K562 (cell line): ENCODE measurements at regions not wholly inside any gene's neighbourhood (a gene's known extent, or its start where the extent isn't known, plus 50 kb on each side); places are given as distances from the start of the nearest gene placed in this dataset.

Source experiments
- ATAC-seq: fragments of 200-7000 bp; cut with Tn5 transposase; 3 replicates; pipeline ENCODE4 v1.9.1; 2020; ENCODE audit warnings: moderate library complexity
- BruUV-seq: library from RNA; stranded (reverse); fragments of 400-500 nt; replicated peaks from 2 replicates; lab custom pipeline; 2021; lab: Mats Ljungman, UMichigan
- CTCF ChIA-PET: fragments of 300-600 bp; formaldehyde crosslinking; extraction: SDS; loops from one replicate; lab custom pipeline; 2021; ENCODE audit warnings: low intra/inter-chr PET ratio; lab: Yijun Ruan, JAX
- POLR2A ChIA-PET: fragments of 300-600, 350-650 bp; sonication (Branson Sonifier 250); formaldehyde crosslinking; extraction: SDS; loops from one replicate; lab custom pipeline; 2021; ENCODE audit warnings: antibody characterized with exemption, inconsistent platforms; lab: Yijun Ruan, JAX
- DNase-seq, 4 experiments: peaks; one replicate each; pipeline versions ENCODE4 v3.0.0 to v3.0.0-alpha.2; 2011 to 2018; ENCODE audit warnings: low spot score in 3 of 4, mixed read lengths in 3 of 4; ENCODE audit errors: extremely low read depth in 1 of 4
- FAIRE-seq: peaks from 2 replicates; lab custom pipeline; 2011; peaks lifted over from hg19 to GRCh38; lab: Jason Lieb, UNC
- H2AFZ ChIP-seq: 2 replicates; pipeline ENCODE4 v1.6.0; 2011; ENCODE audit warnings: low read depth, low read length, control low read depth, inconsistent platforms
- H3K27ac ChIP-seq: fragments of 200-600 bp; 3 replicates; pipeline ENCODE4 v1.8.0; 2011; ENCODE audit warnings: low read depth, mild to moderate bottlenecking, control low read depth, inconsistent platforms, low read length, moderate library complexity, mixed read lengths; ENCODE audit errors: extremely low read depth
- H3K27me3 ChIP-seq, 2 experiments: fragments of 300-600 bp in 1 of 2; 2 replicates in 1 of 2; 3 replicates in 1 of 2; pipeline versions ENCODE4 v1.6.0 to v1.8.0; 2011; ENCODE audit warnings: inconsistent platforms in 2 of 2, low read length in 2 of 2, mild to moderate bottlenecking in 1 of 2, mixed read lengths in 1 of 2, moderate library complexity in 1 of 2; ENCODE audit not compliant: control insufficient read depth in 2 of 2, insufficient read depth in 2 of 2
- H3K36me3 ChIP-seq: fragments of 300-600 bp; 3 replicates; pipeline ENCODE4 v1.8.0; 2011; ENCODE audit warnings: mild to moderate bottlenecking, low read length, inconsistent platforms; ENCODE audit not compliant: control insufficient read depth, insufficient read depth
- H3K4me1 ChIP-seq, 2 experiments: fragments of 200-600 bp in 1 of 2; replicated peaks in 1 of 2; 2 replicates in 1 of 2; 3 replicates in 1 of 2; pipeline versions ENCODE4 v1.5.1 to v1.8.0; 2011; ENCODE audit warnings: inconsistent platforms in 2 of 2, low read length in 2 of 2, mild to moderate bottlenecking in 1 of 2, mixed read lengths in 1 of 2, moderate library complexity in 1 of 2; ENCODE audit not compliant: control insufficient read depth in 2 of 2, insufficient read depth in 2 of 2
- H3K4me2 ChIP-seq: 2 replicates; pipeline ENCODE4 v1.6.1; 2011; ENCODE audit warnings: low read length, control low read depth, inconsistent platforms, mixed read lengths; ENCODE audit not compliant: insufficient read depth
- H3K4me3 ChIP-seq: fragments of 200-600 bp; sonication (generic), shearing (Covaris generic); 2 replicates; pipeline ENCODE4 v1.5.1; 2016; ENCODE audit warnings: control low read depth, inconsistent platforms
- H3K79me2 ChIP-seq: fragments of 200-600 bp; 3 replicates; pipeline ENCODE4 v1.8.0; 2011; ENCODE audit warnings: low read length, inconsistent platforms; ENCODE audit not compliant: control insufficient read depth, insufficient read depth
- H3K9ac ChIP-seq, 2 experiments: 2 replicates each; pipeline versions ENCODE4 v1.6.0 to v1.6.1; 2011; ENCODE audit warnings: low read depth in 2 of 2, low read length in 2 of 2, control low read depth in 1 of 2, inconsistent platforms in 1 of 2, mild to moderate bottlenecking in 1 of 2, mixed read lengths in 1 of 2; ENCODE audit not compliant: insufficient read depth in 1 of 2
- H3K9me1 ChIP-seq: one replicate; pipeline ENCODE4 v1.6.0; 2011; ENCODE audit warnings: inconsistent platforms, mild to moderate bottlenecking, low read length, moderate library complexity; ENCODE audit not compliant: control insufficient read depth, insufficient read depth
- H3K9me3 ChIP-seq: replicated peaks from 2 replicates; pipeline ENCODE4 v1.5.1; 2011; ENCODE audit warnings: low read depth, low read length, inconsistent platforms; ENCODE audit not compliant: control insufficient read depth, insufficient read depth
- H4K20me1 ChIP-seq: replicated peaks from 2 replicates; pipeline ENCODE4 v1.6.1; 2011; ENCODE audit warnings: low read length, inconsistent platforms, mixed read lengths; ENCODE audit not compliant: control insufficient read depth, insufficient read depth
- BRD4 ChIP-seq: fragments of 200-600 bp; sonication (generic); IDR thresholded peaks from 2 replicates; pipeline ENCODE4 v1.6.1; 2017; ENCODE audit warnings: inconsistent platforms
- CREBBP ChIP-seq: IDR thresholded peaks from one replicate; pipeline ENCODE4 v1.6.1; 2012; ENCODE audit warnings: low read depth, mild to moderate bottlenecking, control low read depth, inconsistent platforms, low read length
- CTBP1 ChIP-seq: fragments of 450-650 bp; IDR thresholded peaks from 2 replicates; pipeline ENCODE4 v1.6.1; 2016; ENCODE audit warnings: borderline replicate concordance
- IRF2 ChIP-seq: sonication (generic); formaldehyde crosslinking; IDR thresholded peaks from 2 replicates; pipeline ENCODE4 v1.8.1; 2022; ENCODE audit warnings: mild to moderate bottlenecking, missing genetic modification reagents
- NCOA2 ChIP-seq, 2 experiments: fragments of 450-650 bp; IDR thresholded peaks; 2 replicates each; pipeline ENCODE4 v1.6.1; 2018; ENCODE audit warnings: mild to moderate bottlenecking in 2 of 2, moderate library complexity in 1 of 2; ENCODE audit not compliant: partially characterized antibody in 2 of 2
- NFYB ChIP-seq: IDR thresholded peaks from 2 replicates; pipeline ENCODE4 v1.6.1; 2011; ENCODE audit warnings: mild to moderate bottlenecking, moderate library complexity; ENCODE audit not compliant: insufficient read length; ENCODE audit errors: extremely low read depth
- NR1H2 ChIP-seq: sonication (generic); formaldehyde crosslinking; IDR thresholded peaks from 2 replicates; pipeline ENCODE4 v1.4.0; 2020; ENCODE audit warnings: mild to moderate bottlenecking, missing genetic modification reagents
- PHB ChIP-seq: fragments of 250-450 bp; sonication (Bioruptor Pico); IDR thresholded peaks from 2 replicates; pipeline ENCODE4 v1.5.0; 2021
- TGIF2 ChIP-seq: sonication (generic); formaldehyde crosslinking; IDR thresholded peaks from 2 replicates; pipeline ENCODE4 v1.8.1; 2022; ENCODE audit warnings: mild to moderate bottlenecking, missing genetic modification reagents, moderate library complexity
- ZNF263 ChIP-seq: sonication (generic); formaldehyde crosslinking; IDR thresholded peaks from 2 replicates; pipeline ENCODE4 v1.8.0; 2022; ENCODE audit warnings: mild to moderate bottlenecking, missing genetic modification reagents, borderline replicate concordance
- ZNF274 ChIP-seq: IDR thresholded peaks from 2 replicates; pipeline ENCODE4 v1.6.1; 2011; ENCODE audit warnings: low read depth, mild to moderate bottlenecking, low read length, moderate library complexity, borderline replicate concordance
- WGBS: fragments of 100-300 bp; shearing (Covaris generic); methylation state at CpG from one replicate; pipeline ENCODE4 v1.1.6; 2016; ENCODE audit warnings: low coverage, mixed read lengths; ENCODE audit not compliant: insufficient coverage; ENCODE audit errors: missing lambda C conversion rate; 5-methylcytosine and 5-hydroxymethylcytosine counted together
- in situ Hi-C: fragments of 300-500 bp; cut with MboI; formaldehyde crosslinking; loops from 4 replicates; pipeline ENCODE4 v1.15.0; 2018; ENCODE audit warnings: inconsistent platforms, mixed read lengths
- intact Hi-C: fragments of 100-400 bp; cut with micrococcal nuclease; formaldehyde crosslinking; loops from 2 replicates; pipeline ENCODE4 v1.14.2; 2022
- TF ChIP-seq, protein P1 (sequence below): fragments of 200-800 bp; sonication (Bioruptor generic); IDR thresholded peaks from 2 replicates; pipeline ENCODE4 v1.6.1; 2016; ENCODE audit warnings: missing genetic modification characterization, missing compliant biosample characterization
- TF ChIP-seq, protein P2 (sequence below): fragments of 450-650 bp; formaldehyde crosslinking; IDR thresholded peaks from 2 replicates; pipeline ENCODE4 v1.4.0; 2020; ENCODE audit warnings: mild to moderate bottlenecking, mixed read lengths
- TF ChIP-seq, protein P3 (sequence below): sonication (generic); formaldehyde crosslinking; IDR thresholded peaks from 2 replicates; pipeline ENCODE4 v1.8.1; 2023; ENCODE audit warnings: mild to moderate bottlenecking, missing genetic modification reagents

DNA sequence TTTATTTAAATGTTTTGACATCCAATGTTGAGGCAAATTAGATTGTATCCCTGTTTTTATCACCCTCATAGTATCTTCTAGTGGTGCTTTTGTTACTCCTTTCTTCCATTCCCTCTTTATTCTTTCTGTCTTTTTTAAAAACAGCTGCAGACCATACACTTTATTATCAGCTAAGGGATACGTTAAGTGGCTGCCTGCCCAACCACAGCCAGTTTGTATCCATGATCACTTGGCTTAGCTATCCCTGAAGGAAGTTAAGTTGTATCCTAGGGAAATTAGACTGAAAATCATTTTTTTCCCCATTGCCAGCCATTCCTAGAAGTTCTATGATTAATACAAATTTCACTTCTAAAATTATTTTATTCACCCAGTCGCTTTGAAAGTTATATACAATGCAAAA, 1032.7 kb downstream of the NR2F1-AS1 start:
- Histone ChIP-seq H3K4me3 (no peak overlapping the region), H3K4me2 (no peak overlapping the region), H3K4me1 (no peaks in the 10 kb centered on the region), H3K9me1 (no peaks in the 10 kb centered on the region), H3K9me3 (peaks cover 2% of the 10 kb centered on the region; the same call in 1 of the 2 replicates), H3K27ac (no peak overlapping the region), H4K20me1 (no peaks in the 10 kb centered on the region)
- BruUV-seq, result no TSS peak
- POLR2A ChIA-PET, result no interaction called here
- CTCF ChIA-PET, result no interaction called here
- TF ChIP-seq TGIF2 (CRISPR knock-in tag), result no peak
- TF ChIP-seq ZNF263, result no peak
- TF ChIP-seq PHB (CRISPR knock-in tag), result no peak
- TF ChIP-seq CREBBP, result no peak
- TF ChIP-seq, protein P1, sequence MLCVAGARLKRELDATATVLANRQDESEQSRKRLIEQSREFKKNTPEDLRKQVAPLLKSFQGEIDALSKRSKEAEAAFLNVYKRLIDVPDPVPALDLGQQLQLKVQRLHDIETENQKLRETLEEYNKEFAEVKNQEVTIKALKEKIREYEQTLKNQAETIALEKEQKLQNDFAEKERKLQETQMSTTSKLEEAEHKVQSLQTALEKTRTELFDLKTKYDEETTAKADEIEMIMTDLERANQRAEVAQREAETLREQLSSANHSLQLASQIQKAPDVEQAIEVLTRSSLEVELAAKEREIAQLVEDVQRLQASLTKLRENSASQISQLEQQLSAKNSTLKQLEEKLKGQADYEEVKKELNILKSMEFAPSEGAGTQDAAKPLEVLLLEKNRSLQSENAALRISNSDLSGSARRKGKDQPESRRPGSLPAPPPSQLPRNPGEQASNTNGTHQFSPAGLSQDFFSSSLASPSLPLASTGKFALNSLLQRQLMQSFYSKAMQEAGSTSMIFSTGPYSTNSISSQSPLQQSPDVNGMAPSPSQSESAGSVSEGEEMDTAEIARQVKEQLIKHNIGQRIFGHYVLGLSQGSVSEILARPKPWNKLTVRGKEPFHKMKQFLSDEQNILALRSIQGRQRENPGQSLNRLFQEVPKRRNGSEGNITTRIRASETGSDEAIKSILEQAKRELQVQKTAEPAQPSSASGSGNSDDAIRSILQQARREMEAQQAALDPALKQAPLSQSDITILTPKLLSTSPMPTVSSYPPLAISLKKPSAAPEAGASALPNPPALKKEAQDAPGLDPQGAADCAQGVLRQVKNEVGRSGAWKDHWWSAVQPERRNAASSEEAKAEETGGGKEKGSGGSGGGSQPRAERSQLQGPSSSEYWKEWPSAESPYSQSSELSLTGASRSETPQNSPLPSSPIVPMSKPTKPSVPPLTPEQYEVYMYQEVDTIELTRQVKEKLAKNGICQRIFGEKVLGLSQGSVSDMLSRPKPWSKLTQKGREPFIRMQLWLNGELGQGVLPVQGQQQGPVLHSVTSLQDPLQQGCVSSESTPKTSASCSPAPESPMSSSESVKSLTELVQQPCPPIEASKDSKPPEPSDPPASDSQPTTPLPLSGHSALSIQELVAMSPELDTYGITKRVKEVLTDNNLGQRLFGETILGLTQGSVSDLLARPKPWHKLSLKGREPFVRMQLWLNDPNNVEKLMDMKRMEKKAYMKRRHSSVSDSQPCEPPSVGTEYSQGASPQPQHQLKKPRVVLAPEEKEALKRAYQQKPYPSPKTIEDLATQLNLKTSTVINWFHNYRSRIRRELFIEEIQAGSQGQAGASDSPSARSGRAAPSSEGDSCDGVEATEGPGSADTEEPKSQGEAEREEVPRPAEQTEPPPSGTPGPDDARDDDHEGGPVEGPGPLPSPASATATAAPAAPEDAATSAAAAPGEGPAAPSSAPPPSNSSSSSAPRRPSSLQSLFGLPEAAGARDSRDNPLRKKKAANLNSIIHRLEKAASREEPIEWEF (CRISPR knock-in tag), result no peak
- no peak for TF ChIP-seq IRF2 (CRISPR knock-in tag)
- no peak for TF ChIP-seq NCOA2 (IDR thresholded peaks at IDR 0.05; ENCODE audit: partially characterized antibody in 2 of 2)
- no peak for TF ChIP-seq NR1H2 (CRISPR knock-in tag)
- TF ChIP-seq CTBP1, result no peak
- TF ChIP-seq ZNF274, result no peak
- TF ChIP-seq, protein P2, sequence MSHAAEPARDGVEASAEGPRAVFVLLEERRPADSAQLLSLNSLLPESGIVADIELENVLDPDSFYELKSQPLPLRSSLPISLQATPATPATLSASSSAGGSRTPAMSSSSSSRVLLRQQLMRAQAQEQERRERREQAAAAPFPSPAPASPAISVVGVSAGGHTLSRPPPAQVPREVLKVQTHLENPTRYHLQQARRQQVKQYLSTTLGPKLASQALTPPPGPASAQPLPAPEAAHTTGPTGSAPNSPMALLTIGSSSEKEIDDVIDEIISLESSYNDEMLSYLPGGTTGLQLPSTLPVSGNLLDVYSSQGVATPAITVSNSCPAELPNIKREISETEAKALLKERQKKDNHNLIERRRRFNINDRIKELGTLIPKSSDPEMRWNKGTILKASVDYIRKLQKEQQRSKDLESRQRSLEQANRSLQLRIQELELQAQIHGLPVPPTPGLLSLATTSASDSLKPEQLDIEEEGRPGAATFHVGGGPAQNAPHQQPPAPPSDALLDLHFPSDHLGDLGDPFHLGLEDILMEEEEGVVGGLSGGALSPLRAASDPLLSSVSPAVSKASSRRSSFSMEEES (CRISPR knock-in tag), result no peak
- TF ChIP-seq BRD4, result no peak
- TF ChIP-seq NFYB, result no peak
- TF ChIP-seq, protein P3, sequence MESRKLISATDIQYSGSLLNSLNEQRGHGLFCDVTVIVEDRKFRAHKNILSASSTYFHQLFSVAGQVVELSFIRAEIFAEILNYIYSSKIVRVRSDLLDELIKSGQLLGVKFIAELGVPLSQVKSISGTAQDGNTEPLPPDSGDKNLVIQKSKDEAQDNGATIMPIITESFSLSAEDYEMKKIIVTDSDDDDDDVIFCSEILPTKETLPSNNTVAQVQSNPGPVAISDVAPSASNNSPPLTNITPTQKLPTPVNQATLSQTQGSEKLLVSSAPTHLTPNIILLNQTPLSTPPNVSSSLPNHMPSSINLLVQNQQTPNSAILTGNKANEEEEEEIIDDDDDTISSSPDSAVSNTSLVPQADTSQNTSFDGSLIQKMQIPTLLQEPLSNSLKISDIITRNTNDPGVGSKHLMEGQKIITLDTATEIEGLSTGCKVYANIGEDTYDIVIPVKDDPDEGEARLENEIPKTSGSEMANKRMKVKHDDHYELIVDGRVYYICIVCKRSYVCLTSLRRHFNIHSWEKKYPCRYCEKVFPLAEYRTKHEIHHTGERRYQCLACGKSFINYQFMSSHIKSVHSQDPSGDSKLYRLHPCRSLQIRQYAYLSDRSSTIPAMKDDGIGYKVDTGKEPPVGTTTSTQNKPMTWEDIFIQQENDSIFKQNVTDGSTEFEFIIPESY, result no peak
- TF ChIP-seq, all 486 proteins: peak for 0
- intact Hi-C loops, result no loop called here
- H2AFZ ChIP-seq, result no peak overlapping the region
- no peak for DNase-seq
- H3K27me3 ChIP-seq, result no peaks in the 10 kb centered on the region
- no peaks in the 10 kb centered on the region for H3K36me3 ChIP-seq
- no peak overlapping the region for H3K9ac ChIP-seq
- no peak for ATAC-seq
- no peaks in the 10 kb centered on the region for H3K79me2 ChIP-seq
- in situ Hi-C loops, result no loop called here
- peak; percentile 11 for FAIRE-seq
- WGBS, result 0% methylated on average over 2 of the region's 2 CpGs
